ENCODE measurements at regions not wholly inside any gene's neighbourhood (a gene's known extent, or its start where the extent isn't known, plus 50 kb on each side); places are given as distances from the start of the nearest gene placed in this dataset.
"Not testable (repeated sequence)": the region's sequence is repeated elsewhere in the genome, so short reads cannot be mapped to it uniquely, and the experiment has no call there.

GRCh38 chr9:63820383-63820782, 1464.6 kb downstream of the FOXD4L5 start:
- not testable (repeated sequence) for H2BK20ac ChIP-seq (ENCODE audit: low read depth, low read length, poor library complexity, severe bottlenecking); H2BK5ac ChIP-seq (ENCODE audit: insufficient read length, low read length); H4K5ac ChIP-seq (ENCODE audit: insufficient read length, low read depth, low read length); H3K4me3 Mint-ChIP-seq; H3K23me2 ChIP-seq (ENCODE audit: insufficient read length, low read depth, low read length, poor library complexity, severe bottlenecking); H3K18ac ChIP-seq (ENCODE audit: insufficient read length, low read depth, low read length); H4K8ac ChIP-seq (replicated peaks; ENCODE audit: insufficient read length, low read depth, low read length); H3K56ac ChIP-seq (ENCODE audit: insufficient read length, low read depth, low read length); H2AK5ac ChIP-seq (ENCODE audit: insufficient read length, low read length); H3T11ph ChIP-seq (ENCODE audit: low read length); H2AFZ ChIP-seq (ENCODE audit: low read length); H3K4me1 ChIP-seq (ENCODE audit: insufficient read depth, low read length); H3K23ac ChIP-seq (ENCODE audit: insufficient read length, low read depth, low read length); H3K27ac Mint-ChIP-seq; H3K4ac ChIP-seq (ENCODE audit: low read depth, low read length); H4K91ac ChIP-seq (ENCODE audit: insufficient read length, low read depth, low read length); DNase-seq; H4K20me1 ChIP-seq (ENCODE audit: control insufficient read depth, insufficient read depth, insufficient read length); H3K27ac ChIP-seq (ENCODE audit: insufficient read length, low read depth, low read length); H3K14ac ChIP-seq (ENCODE audit: insufficient read depth, low read length); H3K9ac ChIP-seq (ENCODE audit: extremely low read depth, insufficient read length, low read length); H2BK12ac ChIP-seq (ENCODE audit: insufficient read length, low read depth, low read length); H2BK15ac ChIP-seq (ENCODE audit: low read depth, low read length); H3K79me2 ChIP-seq (ENCODE audit: insufficient read depth, low read length); H2BK120ac ChIP-seq (ENCODE audit: low read depth, low read length, poor library complexity, severe bottlenecking); H3K79me1 ChIP-seq (ENCODE audit: insufficient read depth, low read depth, low read length, poor library complexity, severe bottlenecking); H3K4me2 ChIP-seq (ENCODE audit: insufficient read depth, insufficient read length, low read length)
- Mint-ChIP-seq H3K9me3 (peaks cover 61 to 69% of the 10 kb centered on the region in 2 experiments), H3K36me3 (ENCODE audit: insufficient read depth in 1 of 3, low read depth in 3 of 3) (peaks cover 17 to 29% (median 19%) of the 10 kb centered on the region in 3 experiments), H3K27me3 (ENCODE audit: low read depth) (peaks cover 68% of the 10 kb centered on the region), H3K4me1 (peaks cover 10 to 13% of the 10 kb centered on the region in 2 experiments)
- H3K27me3 ChIP-seq (ENCODE audit: insufficient read depth, low read length): peaks cover 17% of the 10 kb centered on the region; the same call in 1 of the 2 replicates
- WGBS (ENCODE audit: extremely low coverage, insufficient read length, low lambda C conversion rate): no CpG with 5 or more reads among the region's 3 CpGs
- H3K9me3 ChIP-seq (ENCODE audit: control insufficient read depth, low read depth, low read length): peaks cover 38% of the 10 kb centered on the region
